ENCODE measurements at regions not wholly inside any gene's neighbourhood (a gene's known extent, or its start where the extent isn't known, plus 50 kb on each side); places are given as distances from the start of the nearest gene placed in this dataset.

GRCh38 chr2:212902421-212902820 lies 249.0 kb downstream of the IKZF2 start (continued):
- TF ChIP-seq, protein P1, sequence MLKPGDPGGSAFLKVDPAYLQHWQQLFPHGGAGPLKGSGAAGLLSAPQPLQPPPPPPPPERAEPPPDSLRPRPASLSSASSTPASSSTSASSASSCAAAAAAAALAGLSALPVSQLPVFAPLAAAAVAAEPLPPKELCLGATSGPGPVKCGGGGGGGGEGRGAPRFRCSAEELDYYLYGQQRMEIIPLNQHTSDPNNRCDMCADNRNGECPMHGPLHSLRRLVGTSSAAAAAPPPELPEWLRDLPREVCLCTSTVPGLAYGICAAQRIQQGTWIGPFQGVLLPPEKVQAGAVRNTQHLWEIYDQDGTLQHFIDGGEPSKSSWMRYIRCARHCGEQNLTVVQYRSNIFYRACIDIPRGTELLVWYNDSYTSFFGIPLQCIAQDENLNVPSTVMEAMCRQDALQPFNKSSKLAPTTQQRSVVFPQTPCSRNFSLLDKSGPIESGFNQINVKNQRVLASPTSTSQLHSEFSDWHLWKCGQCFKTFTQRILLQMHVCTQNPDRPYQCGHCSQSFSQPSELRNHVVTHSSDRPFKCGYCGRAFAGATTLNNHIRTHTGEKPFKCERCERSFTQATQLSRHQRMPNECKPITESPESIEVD (tag by site-specific recombination; IDR thresholded peaks at IDR 0.05), result no peak
- TF ChIP-seq ZBTB20 (tag by site-specific recombination; IDR thresholded peaks at IDR 0.05) (no peak), ZNF561 (tag by site-specific recombination; IDR thresholded peaks at IDR 0.05; ENCODE audit: borderline replicate concordance) (no peak)

DNA sequence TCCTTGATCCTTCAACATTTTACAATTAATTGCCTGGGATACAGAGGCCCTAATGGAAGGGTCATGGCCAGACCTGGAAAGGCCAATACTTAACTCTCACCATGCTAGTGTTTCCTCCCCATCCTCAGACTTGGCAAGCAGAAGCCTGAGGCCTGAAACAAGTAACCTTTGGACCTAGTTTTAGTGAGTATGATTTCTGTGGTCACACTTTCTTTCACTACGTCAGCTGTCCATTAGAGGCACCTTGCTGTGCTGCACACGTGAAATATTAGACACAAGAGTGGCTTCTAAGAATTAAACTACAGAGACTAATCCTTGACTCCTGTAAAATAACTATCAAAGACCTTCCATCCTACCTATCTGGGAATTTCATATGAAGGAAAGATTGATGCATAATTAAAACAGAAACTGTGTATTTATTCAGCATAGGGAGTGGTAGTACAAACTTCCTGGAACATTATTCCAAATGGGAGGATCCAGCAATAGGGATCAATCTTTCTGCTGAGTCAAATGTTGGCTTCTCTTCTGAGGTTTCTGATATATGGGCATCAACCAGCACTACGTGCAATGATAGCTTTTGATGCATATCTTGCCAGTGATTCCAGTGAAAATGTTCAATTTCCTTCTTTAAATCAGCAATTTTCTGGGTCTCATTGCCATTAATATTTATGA lies 249.7 kb downstream of the IKZF2 start:
- ChIA-PET POLR2A (no interaction called here), CTCF (interaction anchor here (0.6 to 1.0 kb wide), 2 partner anchors 9 to 16 kb away, joined by 3 to 5 read pairs; no protein-coding TSS in a partner anchor)
- Histone ChIP-seq H3K4me3 (ENCODE audit: low read depth, low read length) (no peak overlapping the region), H3K9me3 (ENCODE audit: control insufficient read depth, insufficient read depth, low read depth, low read length) (no peaks in the 10 kb centered on the region), H3K36me3 (ENCODE audit: control insufficient read depth in 2 of 2, insufficient read depth in 1 of 2, low read length in 2 of 2) (no peaks in the 10 kb centered on the region), H3K4me1 (ENCODE audit: control insufficient read depth, insufficient read depth, low read length) (peaks cover 2% of the 10 kb centered on the region; the same call in 1 of the 2 replicates), H3K27ac (ENCODE audit: extremely low read depth, low read depth, low read length) (no peak overlapping the region)
- TF ChIP-seq ZNF621 (tag by site-specific recombination; IDR thresholded peaks at IDR 0.05), result no peak
- TF ChIP-seq PRDM2 (tag by site-specific recombination; IDR thresholded peaks at IDR 0.05; ENCODE audit: borderline replicate concordance), result no peak
- TF ChIP-seq SCRT2 (tag by site-specific recombination; IDR thresholded peaks at IDR 0.05), result no peak
- TF ChIP-seq ZNF416 (tag by site-specific recombination; IDR thresholded peaks at IDR 0.05), result no peak

- Histone ChIP-seq H3K4me1 (ENCODE audit: control insufficient read depth, insufficient read depth, low read length) (no peaks in the 10 kb centered on the region), H3K4me3 (ENCODE audit: low read depth, low read length) (no peak overlapping the region), H3K36me3 (ENCODE audit: control insufficient read depth in 2 of 2, insufficient read depth in 1 of 2, low read length in 2 of 2) (no peaks in the 10 kb centered on the region), H3K27ac (ENCODE audit: extremely low read depth, low read depth, low read length) (no peak overlapping the region), H3K9me3 (ENCODE audit: control insufficient read depth, insufficient read depth, low read depth, low read length) (no peaks in the 10 kb centered on the region)
- POLR2A ChIA-PET, result no interaction called here
- no peak for TF ChIP-seq ZNF140 (tag by site-specific recombination; IDR thresholded peaks at IDR 0.05)
- CTCF ChIA-PET, result interaction anchor here (0.6 kb wide), 1 partner anchor 9 kb away, joined by 3 read pairs; no protein-coding TSS in a partner anchor
These were observed 250.7 kb downstream of the IKZF2 start for GRCh38 chr2:212900715-212901114.

- Histone ChIP-seq H3K9me3 (ENCODE audit: control insufficient read depth, insufficient read depth, low read depth, low read length) (no peaks in the 10 kb centered on the region), H3K36me3 (ENCODE audit: control insufficient read depth in 2 of 2, insufficient read depth in 1 of 2, low read length in 2 of 2) (no peaks in the 10 kb centered on the region), H3K4me3 (ENCODE audit: low read depth, low read length) (no peak overlapping the region), H3K27ac (ENCODE audit: extremely low read depth, low read depth, low read length) (no peak overlapping the region), H3K4me1 (ENCODE audit: control insufficient read depth, insufficient read depth, low read length) (no peaks in the 10 kb centered on the region)
- ChIA-PET CTCF (no interaction called here), POLR2A (no interaction called here)
- TF ChIP-seq ZNF670 (tag by site-specific recombination; IDR thresholded peaks at IDR 0.05; ENCODE audit: low read depth) (no peak), GLI2 (tag by site-specific recombination; IDR thresholded peaks at IDR 0.05; ENCODE audit: borderline replicate concordance, low read depth) (no peak), ZBTB11 (tag by site-specific recombination; conservative IDR thresholded peaks at IDR 0.05; ENCODE audit: low read depth) (no peak), ZNF404 (tag by site-specific recombination; IDR thresholded peaks at IDR 0.05) (no peak)
These were observed 253.4 kb downstream of the IKZF2 start for GRCh38 chr2:212898011-212898410.

Measured in HEK293 (cell line).